CD4-positive, CD25-positive, alpha-beta regulatory T cell (primary cell): ENCODE measurements at regions not wholly inside any gene's neighbourhood (a gene's known extent, or its start where the extent isn't known, plus 50 kb on each side); places are given as distances from the start of the nearest gene placed in this dataset.

ENCODE experiments used
- ATAC-seq, 2 donors: fragments of 150-1000 bp; cut with Tn5 transposase; one replicate each; pipeline ENCODE4 v1.10.0; 2021; ENCODE audit warnings: low read depth in 2 of 2, moderate number of reproducible peaks in 2 of 2, moderate library complexity in 1 of 2
- DNase-seq, 3 donors: peaks; one replicate each; pipeline versions ENCODE4 v3.0.0 to v3.0.0-alpha.2; 2012 to 2022; ENCODE audit warnings: mixed read lengths in 1 of 3
- H3K27ac ChIP-seq: one replicate; pipeline ENCODE4 v1.7.0; 2013; ENCODE audit warnings: mild to moderate bottlenecking, low read length; ENCODE audit not compliant: insufficient read depth, poor library complexity, severe bottlenecking
- H3K27me3 ChIP-seq: one replicate; pipeline ENCODE4 v1.7.0; 2013; ENCODE audit warnings: low read length; ENCODE audit not compliant: control insufficient read depth, insufficient read depth
- H3K36me3 ChIP-seq: one replicate; pipeline ENCODE4 v1.7.0; 2013; ENCODE audit warnings: mild to moderate bottlenecking, low read length, moderate library complexity; ENCODE audit not compliant: control insufficient read depth, insufficient read depth
- H3K4me1 ChIP-seq: 2 replicates; pipeline ENCODE4 v1.7.0; 2013; ENCODE audit warnings: mild to moderate bottlenecking, low read length; ENCODE audit not compliant: insufficient read depth, control insufficient read depth, poor library complexity, severe bottlenecking
- H3K4me3 ChIP-seq: one replicate; pipeline ENCODE4 v1.7.0; 2013; ENCODE audit warnings: low read depth, mild to moderate bottlenecking, low read length, moderate library complexity
- H3K9me3 ChIP-seq, 2 experiments: 1 replicate in 1 of 2; 2 replicates in 1 of 2; pipeline ENCODE4 v1.7.0; 2013; ENCODE audit warnings: low read length in 2 of 2, mild to moderate bottlenecking in 1 of 2, moderate library complexity in 1 of 2; ENCODE audit not compliant: control insufficient read depth in 2 of 2
- H3K27ac Mint-ChIP-seq, 3 donors: one replicate each; pipeline ENCODE4 v1.8.0; 2020 to 2022; ENCODE audit warnings: mild to moderate bottlenecking in 3 of 3, mixed read lengths in 3 of 3, moderate library complexity in 2 of 3
- H3K27me3 Mint-ChIP-seq: one replicate; pipeline ENCODE4 v1.8.0; 2022; ENCODE audit warnings: mild to moderate bottlenecking, mixed read lengths
- H3K36me3 Mint-ChIP-seq: one replicate; pipeline ENCODE4 v1.8.0; 2020; ENCODE audit warnings: mixed read lengths
- H3K4me1 Mint-ChIP-seq, 4 donors: one replicate each; pipeline ENCODE4 v1.8.0; 2020 to 2022; ENCODE audit warnings: mixed read lengths in 4 of 4, mild to moderate bottlenecking in 1 of 4
- H3K4me3 Mint-ChIP-seq, 4 donors: one replicate each; pipeline ENCODE4 v1.8.0; 2020 to 2022; ENCODE audit warnings: mild to moderate bottlenecking in 4 of 4, mixed read lengths in 4 of 4, moderate library complexity in 3 of 4
- H3K9me3 Mint-ChIP-seq, 7 donors: one replicate each; pipeline ENCODE4 v1.8.0; 2020 to 2022; ENCODE audit warnings: mixed read lengths in 7 of 7, mild to moderate bottlenecking in 3 of 7, moderate library complexity in 2 of 7

DNA sequence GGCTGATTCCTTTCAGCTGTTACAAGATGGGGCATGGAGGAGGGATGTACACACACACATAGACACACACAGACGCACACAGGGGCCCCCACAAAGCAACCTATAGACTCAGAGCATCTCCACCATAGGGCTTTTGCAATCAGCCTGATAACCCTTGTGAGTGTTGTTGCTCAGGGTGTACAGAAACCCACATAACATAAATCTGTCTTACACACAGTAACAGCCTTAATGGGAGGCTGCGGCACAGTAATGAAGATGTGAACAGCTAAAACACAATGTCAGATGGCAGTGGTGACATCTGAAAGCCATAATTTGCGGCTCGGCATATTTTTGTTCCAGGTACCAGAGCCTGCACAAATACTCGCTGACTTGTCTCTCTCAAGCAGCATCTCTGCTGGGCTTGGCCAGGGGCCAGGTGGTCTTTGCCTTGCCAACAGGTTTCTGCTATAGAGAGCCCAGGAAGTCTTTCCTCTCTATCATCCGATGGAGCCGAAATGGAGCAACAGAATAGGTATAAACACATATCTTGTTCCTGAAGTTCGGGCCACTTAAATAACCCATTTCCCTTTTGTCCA, 357.2 kb upstream of the GATB start:
- Histone ChIP-seq H3K27me3 (no peaks in the 10 kb centered on the region), H3K4me3 (no peak overlapping the region), H3K9me3 (peaks cover 0 to 9% of the 10 kb centered on the region in 2 experiments), H3K4me1 (peaks cover 26% of the 10 kb centered on the region), H3K36me3 (no peaks in the 10 kb centered on the region), H3K27ac (no peak overlapping the region)
- H3K9me3 Mint-ChIP-seq: peaks cover 0 to 7% (median 4%) of the 10 kb centered on the region in 7 donors
- ATAC-seq (no peak), DNase-seq (no peak)
- H3K4me1 Mint-ChIP-seq: peaks cover 28 to 54% (median 32%) of the 10 kb centered on the region in 4 donors
- H3K27ac Mint-ChIP-seq: peak overlapping the region in 1 of 3 donors; percentile 82
- H3K36me3 Mint-ChIP-seq: peaks cover 2% of the 10 kb centered on the region
- H3K27me3 Mint-ChIP-seq: peaks cover 8% of the 10 kb centered on the region
- peak overlapping the region in 1 of 4 donors; percentile 29 for H3K4me3 Mint-ChIP-seq

DNA sequence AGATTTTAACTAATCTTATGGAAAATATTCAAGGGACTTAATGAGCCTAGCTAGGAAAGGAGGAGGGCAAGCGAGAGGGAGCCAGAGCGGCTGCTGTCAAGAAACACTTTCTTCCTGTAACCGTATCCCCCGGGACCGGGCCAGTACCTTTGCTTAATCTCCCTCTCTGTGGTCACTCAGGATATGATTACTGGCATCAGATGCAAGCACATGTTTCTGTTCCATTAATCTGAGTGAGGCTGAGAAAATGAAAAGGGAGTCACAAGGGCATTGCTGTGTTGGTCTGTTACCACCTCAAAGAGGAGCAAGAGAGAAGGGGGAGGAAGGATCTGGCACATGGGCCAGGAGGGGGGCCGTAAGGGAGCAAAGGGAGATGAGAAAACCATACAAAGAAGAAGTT, 356.7 kb upstream of the GATB start:
- H3K27me3 Mint-ChIP-seq: peaks cover 8% of the 10 kb centered on the region
- H3K36me3 Mint-ChIP-seq: no peaks in the 10 kb centered on the region
- Histone ChIP-seq H3K27me3 (no peaks in the 10 kb centered on the region), H3K4me1 (peaks cover 28% of the 10 kb centered on the region), H3K9me3 (peaks cover 0 to 9% of the 10 kb centered on the region in 2 experiments), H3K27ac (no peak overlapping the region), H3K4me3 (no peak overlapping the region), H3K36me3 (no peaks in the 10 kb centered on the region)
- ATAC-seq: no peak
- DNase-seq: no peak
- H3K9me3 Mint-ChIP-seq: peaks cover 0 to 4% (median 3%) of the 10 kb centered on the region in 7 donors
- peaks cover 28 to 59% (median 34%) of the 10 kb centered on the region in 4 donors for H3K4me1 Mint-ChIP-seq
- H3K4me3 Mint-ChIP-seq: peak overlapping the region in 1 of 4 donors; percentile 29
- peak overlapping the region in 2 of 3 donors; percentile 82 to 94 for H3K27ac Mint-ChIP-seq

GRCh38 chr4:152117054-152117453, 356.2 kb upstream of the GATB start:
- Histone ChIP-seq H3K4me1 (peaks cover 33% of the 10 kb centered on the region), H3K9me3 (peaks cover 0 to 5% of the 10 kb centered on the region in 2 experiments), H3K4me3 (no peak overlapping the region), H3K27me3 (no peaks in the 10 kb centered on the region), H3K36me3 (no peaks in the 10 kb centered on the region), H3K27ac (no peak overlapping the region)
- H3K36me3 Mint-ChIP-seq: no peaks in the 10 kb centered on the region
- H3K27ac Mint-ChIP-seq: peak overlapping the region; percentile 94 to 96 (median 96)
- DNase-seq (no peak), ATAC-seq (no peak)
- peaks cover 0 to 4% (median under 1%) of the 10 kb centered on the region in 7 donors for H3K9me3 Mint-ChIP-seq
- H3K4me3 Mint-ChIP-seq: peak overlapping the region; percentile 11 to 73 (median 55)
- H3K27me3 Mint-ChIP-seq: peaks cover 8% of the 10 kb centered on the region
- H3K4me1 Mint-ChIP-seq: peaks cover 28 to 64% (median 37%) of the 10 kb centered on the region in 4 donors

- H3K9me3 ChIP-seq: no peaks in the 10 kb centered on the region
- H3K27me3 ChIP-seq: no peaks in the 10 kb centered on the region
- peaks cover 35% of the 10 kb centered on the region for H3K4me1 ChIP-seq
- Mint-ChIP-seq H3K9me3 (peaks cover 0 to 3% (median 0%) of the 10 kb centered on the region in 7 donors), H3K36me3 (no peaks in the 10 kb centered on the region), H3K27me3 (peaks cover 8% of the 10 kb centered on the region), H3K4me1 (peaks cover 28 to 67% (median 37%) of the 10 kb centered on the region in 4 donors), H3K4me3 (peak overlapping the region; percentile 68 to 92 (median 80)), H3K27ac (peak overlapping the region; percentile 96 to 99 (median 96))
- peak overlapping the region; percentile 69 for H3K4me3 ChIP-seq
- peak overlapping the region; percentile 45 for H3K27ac ChIP-seq
- ATAC-seq (peak; percentile 72 to 75), DNase-seq (peak in 2 of 3 donors; percentile 64 to 76)
- no peaks in the 10 kb centered on the region for H3K36me3 ChIP-seq
These were observed 355.0 kb upstream of the GATB start for GRCh38 chr4:152115794-152116193.

DNA sequence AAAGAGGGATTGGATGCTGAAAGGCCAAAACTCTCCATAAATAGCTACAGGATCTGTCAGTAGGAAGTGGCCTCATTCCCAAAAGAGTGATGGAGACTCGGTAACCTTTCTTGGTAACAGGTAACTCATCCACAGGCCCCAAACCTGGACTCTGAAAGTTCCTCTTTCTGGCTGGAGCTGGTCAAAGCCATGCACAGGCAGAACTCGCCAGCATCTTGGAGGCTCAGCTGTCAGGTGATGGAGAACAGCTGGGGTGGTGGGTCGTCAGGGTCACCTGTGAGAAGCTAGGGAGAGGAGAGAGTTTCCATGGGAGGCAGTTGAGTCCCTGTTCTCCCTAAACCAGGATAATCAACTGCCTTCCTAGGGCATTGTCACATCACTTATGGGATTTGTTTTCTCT, 354.3 kb upstream of the GATB start:
- peak overlapping the region; percentile 45 for H3K27ac ChIP-seq
- H3K9me3 ChIP-seq: no peaks in the 10 kb centered on the region
- H3K36me3 ChIP-seq: no peaks in the 10 kb centered on the region
- Mint-ChIP-seq H3K9me3 (peaks cover 0 to 3% (median 0%) of the 10 kb centered on the region in 7 donors), H3K27ac (peak overlapping the region; percentile 96 to 99 (median 96)), H3K36me3 (peaks cover 4% of the 10 kb centered on the region), H3K27me3 (peaks cover 8% of the 10 kb centered on the region), H3K4me3 (peak overlapping the region in 2 of 4 donors; percentile 81 to 88), H3K4me1 (peaks cover 32 to 74% (median 41%) of the 10 kb centered on the region in 4 donors)
- ATAC-seq (no peak), DNase-seq (no peak)
- H3K4me3 ChIP-seq: peak overlapping the region; percentile 69
- H3K27me3 ChIP-seq: no peaks in the 10 kb centered on the region
- peaks cover 40% of the 10 kb centered on the region for H3K4me1 ChIP-seq

- Mint-ChIP-seq H3K4me3 (peak overlapping the region in 3 of 4 donors; percentile 56 to 81 (median 68)), H3K4me1 (peaks cover 34 to 80% (median 44%) of the 10 kb centered on the region in 4 donors)
- peaks cover 45% of the 10 kb centered on the region for H3K4me1 ChIP-seq
These were observed 353.8 kb upstream of the GATB start for GRCh38 chr4:152114562-152114961.

DNA sequence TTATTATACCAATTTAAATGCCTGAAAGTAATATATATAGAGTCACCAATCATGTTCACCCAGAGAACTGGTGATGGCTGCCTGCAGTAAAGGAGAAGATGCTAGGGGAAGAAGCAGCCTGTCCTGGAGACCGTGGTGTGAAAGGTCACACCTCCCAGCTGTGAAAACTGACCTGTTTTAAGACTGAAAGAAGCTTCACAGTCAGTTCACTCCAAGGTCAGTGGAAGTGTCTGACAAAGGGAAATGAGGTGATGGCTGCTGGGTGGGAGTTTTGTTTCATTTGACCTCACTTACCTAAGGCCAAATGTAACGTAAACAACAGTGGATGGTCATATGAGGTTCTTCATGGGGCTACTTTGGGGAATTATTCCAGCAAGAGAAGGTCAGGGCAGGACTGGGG, 352.1 kb upstream of the GATB start:
- Histone ChIP-seq H3K27ac (no peak overlapping the region), H3K9me3 (no peaks in the 10 kb centered on the region), H3K27me3 (no peaks in the 10 kb centered on the region), H3K4me1 (peaks cover 45% of the 10 kb centered on the region), H3K36me3 (no peaks in the 10 kb centered on the region), H3K4me3 (no peak overlapping the region)
- ATAC-seq (no peak), DNase-seq (no peak)
- H3K27ac Mint-ChIP-seq: peak overlapping the region; percentile 32 to 96 (median 88)
- H3K27me3 Mint-ChIP-seq: peaks cover 8% of the 10 kb centered on the region
- H3K4me1 Mint-ChIP-seq: peaks cover 34 to 88% (median 50%) of the 10 kb centered on the region in 4 donors
- peak overlapping the region in 1 of 4 donors; percentile 21 for H3K4me3 Mint-ChIP-seq
- peaks cover 4% of the 10 kb centered on the region for H3K36me3 Mint-ChIP-seq
- peaks cover 0 to 2% (median 0%) of the 10 kb centered on the region in 7 donors for H3K9me3 Mint-ChIP-seq

More at GRCh38 chr4:152114562-152114961, 353.8 kb upstream of the GATB start:
- Histone ChIP-seq H3K4me3 (no peak overlapping the region), H3K36me3 (no peaks in the 10 kb centered on the region), H3K27me3 (no peaks in the 10 kb centered on the region), H3K27ac (peak overlapping the region; percentile 37), H3K9me3 (no peaks in the 10 kb centered on the region)
- peaks cover 0 to 2% (median 0%) of the 10 kb centered on the region in 7 donors for H3K9me3 Mint-ChIP-seq
- DNase-seq: no peak
- H3K27ac Mint-ChIP-seq: peak overlapping the region; percentile 96 to 99 (median 96)
- peaks cover 4% of the 10 kb centered on the region for H3K36me3 Mint-ChIP-seq
- no peak for ATAC-seq
- peaks cover 8% of the 10 kb centered on the region for H3K27me3 Mint-ChIP-seq
